ENCODE measurements at regions not wholly inside any gene's neighbourhood (a gene's known extent, or its start where the extent isn't known, plus 50 kb on each side); places are given as distances from the start of the nearest gene placed in this dataset.

DNA sequence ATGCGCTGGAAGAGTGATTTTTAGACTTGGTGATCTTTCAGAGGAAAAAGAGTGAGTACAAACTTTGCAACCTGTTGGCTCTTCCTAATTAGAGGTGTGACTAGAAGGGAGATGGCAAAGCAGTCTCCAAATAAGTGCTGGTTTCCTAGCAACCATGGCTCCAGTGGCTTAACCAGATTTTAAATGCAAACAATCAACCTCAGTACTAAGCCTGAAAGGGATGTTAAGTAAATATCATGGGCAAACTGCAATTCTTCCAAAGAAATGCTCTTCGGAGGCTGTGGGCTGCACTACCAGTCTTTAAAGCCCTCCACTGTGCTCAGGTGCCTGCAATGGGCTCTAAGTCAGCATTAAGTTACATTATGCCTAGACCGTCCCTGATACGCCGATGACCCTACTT lies 678.1 kb upstream of the CCDC54 start:
- no peak for DNase-seq (ENCODE audit: low read depth in 2 of 2)

DNA sequence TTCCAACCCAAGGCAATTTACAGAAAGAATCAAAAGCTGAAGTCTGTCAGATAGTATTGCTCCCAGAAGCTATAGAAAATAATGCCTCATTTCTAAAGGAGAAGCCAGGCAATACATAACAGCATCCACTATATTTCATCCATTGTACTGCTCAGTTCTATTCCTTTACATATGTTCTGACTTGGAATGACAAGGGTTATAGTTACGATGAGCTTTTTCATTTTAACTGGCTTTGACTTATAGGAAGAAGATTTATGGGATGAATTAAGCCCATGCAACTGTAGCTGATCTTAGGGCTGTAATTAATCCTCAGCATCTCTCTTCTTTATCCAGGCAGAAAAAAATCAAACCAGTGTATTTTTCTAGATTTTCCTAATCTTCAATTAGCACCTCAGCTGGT lies 676.3 kb upstream of the CCDC54 start:
- no peak for DNase-seq (ENCODE audit: low read depth in 2 of 2)

DNA sequence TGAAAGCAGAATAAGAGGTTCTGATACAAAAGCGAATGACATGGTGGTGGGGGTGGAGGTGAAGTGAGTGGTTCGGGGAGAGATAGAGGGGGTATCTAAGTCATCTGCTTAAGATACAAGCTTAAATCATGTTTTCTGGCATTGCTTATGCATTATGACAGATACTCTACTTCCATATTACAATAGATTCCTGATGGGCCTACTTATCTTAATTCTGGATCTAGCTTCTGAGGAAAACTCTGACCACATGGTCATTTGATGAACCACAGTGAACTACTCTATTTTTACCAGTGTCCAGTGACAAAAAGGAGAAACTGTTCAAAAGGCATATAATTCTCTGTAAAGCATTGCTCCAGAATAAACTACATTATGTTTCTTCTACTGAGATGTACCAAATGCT lies 673.7 kb upstream of the CCDC54 start:
- DNase-seq (ENCODE audit: low read depth in 2 of 2), result no peak

DNA sequence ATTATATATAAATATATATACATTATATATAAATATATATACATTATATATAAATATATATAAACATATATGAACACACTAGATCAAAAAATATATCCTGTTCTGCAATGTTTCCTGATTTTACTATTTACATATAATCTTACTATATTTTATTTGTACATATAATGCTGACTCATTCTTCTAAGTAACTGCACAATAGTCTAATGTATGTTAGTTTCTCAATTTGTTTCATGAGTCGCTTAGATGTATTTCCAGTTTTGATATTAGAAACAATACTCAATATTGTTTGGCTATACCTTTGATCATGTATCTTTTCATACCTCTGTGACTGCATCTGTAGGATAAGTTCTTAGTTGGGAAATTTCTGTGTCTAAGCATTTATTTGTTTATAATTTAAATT lies 669.9 kb upstream of the CCDC54 start:
- no peak for DNase-seq (ENCODE audit: low read depth in 2 of 2)

DNA sequence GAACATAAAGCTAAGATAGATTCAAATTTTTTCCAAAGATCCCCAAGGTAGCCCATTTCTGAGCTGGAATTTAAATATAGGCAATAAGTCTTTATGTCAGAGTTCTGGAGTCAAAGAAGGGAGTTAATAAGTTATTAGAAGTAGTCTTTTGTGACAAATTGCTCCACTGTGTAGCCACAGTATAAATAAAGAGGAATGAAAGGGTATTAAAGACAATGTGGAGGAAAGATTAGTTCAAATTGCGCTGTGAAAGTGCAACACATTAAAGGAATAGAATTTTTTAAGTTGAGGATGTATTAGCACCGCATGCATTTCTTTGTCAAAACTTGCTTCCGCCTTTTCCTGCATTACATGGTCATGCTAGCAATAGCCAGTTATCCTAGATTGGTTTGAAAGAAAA lies 666.6 kb upstream of the CCDC54 start:
- no peak for DNase-seq (ENCODE audit: low read depth in 2 of 2)

DNA sequence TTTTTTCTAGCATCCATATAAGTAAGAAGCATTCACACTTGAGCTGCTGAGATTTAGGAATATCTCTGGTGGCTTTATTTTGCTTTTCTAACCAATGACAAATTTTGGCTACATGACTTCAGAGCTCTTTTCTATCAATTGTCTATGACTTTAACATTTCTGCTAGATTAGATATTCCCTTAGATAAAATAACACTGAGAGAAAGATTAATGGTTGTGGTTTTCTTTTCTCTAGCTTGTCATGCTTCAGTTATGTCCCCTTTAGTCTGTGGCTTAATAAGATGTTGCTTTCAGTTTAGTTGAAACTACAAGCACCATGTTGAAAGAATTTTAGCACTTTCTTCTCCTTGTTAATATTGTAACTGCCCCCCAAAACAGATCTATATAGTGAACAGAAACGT lies 665.6 kb upstream of the CCDC54 start:
- peak; percentile 64 to 67 for DNase-seq (ENCODE audit: low read depth in 2 of 2)

DNA sequence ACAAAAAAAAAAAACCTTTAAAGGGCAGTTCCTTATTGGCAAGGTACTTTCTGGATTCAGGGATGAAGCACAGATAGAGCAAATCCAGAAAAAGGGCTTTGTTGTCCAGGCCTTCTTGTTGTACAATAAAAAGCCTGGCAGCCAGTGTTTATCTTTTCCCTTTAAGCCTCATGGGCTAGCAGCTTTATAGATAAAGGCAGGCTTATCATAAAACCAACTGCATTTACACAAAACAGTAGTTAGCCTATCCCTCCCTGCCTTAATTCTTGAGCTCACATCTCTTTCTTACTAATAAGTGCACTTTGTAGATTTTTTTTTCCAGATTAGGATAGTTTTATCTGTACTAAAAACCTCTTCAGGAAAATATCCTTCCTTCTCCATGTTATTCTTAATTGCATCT lies 662.8 kb upstream of the CCDC54 start:
- DNase-seq (ENCODE audit: low read depth in 2 of 2), result no peak

DNA sequence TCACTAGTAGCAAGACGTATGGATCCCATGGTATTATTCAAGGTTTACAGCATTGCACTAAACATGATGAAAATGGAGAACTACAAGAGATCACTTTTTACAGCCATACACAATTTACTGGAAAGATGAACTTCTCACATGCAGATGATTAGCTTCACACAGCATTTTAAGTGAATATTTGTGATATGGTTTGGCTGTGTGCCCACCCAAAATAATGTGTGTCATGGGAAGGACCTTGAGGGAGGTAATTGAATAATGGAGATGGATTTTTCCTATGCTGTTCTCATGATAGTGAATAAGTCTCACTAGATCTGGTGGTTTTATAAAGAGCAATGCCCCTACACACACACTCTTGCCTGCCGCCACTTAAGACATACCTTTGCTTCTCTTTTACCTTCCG lies 662.0 kb upstream of the CCDC54 start:
- DNase-seq (ENCODE audit: low read depth in 2 of 2), result peak; percentile 48 to 49

DNA sequence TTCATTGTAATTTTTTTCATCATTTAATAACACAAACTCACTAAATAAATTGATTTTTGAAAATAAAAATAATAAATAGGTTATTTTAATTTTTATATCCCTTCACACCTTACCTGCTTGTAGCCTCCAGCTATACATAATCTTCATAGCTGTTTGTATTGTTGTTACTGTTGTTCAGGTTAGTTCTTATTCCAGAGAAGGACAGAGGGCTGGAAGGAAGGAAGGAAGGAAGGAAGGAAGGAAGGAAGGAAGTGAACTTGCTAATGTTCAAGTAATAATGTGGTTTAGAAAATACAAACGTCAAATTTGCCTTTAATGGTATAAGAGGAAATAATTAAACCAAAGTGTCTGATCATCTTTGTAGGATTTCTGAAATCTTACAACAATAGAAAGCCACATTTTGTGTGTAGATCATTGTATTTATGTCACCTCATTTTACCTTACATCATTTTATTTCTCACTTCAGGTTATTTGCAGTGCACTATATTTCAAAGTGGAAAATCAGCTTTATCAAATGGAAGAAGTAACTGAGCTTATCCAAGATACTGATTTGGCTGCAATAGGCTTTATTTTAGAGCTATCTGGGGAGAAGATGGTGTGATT lies 660.0 kb upstream of the CCDC54 start:
- no peak for DNase-seq (ENCODE audit: low read depth in 2 of 2)

DNA sequence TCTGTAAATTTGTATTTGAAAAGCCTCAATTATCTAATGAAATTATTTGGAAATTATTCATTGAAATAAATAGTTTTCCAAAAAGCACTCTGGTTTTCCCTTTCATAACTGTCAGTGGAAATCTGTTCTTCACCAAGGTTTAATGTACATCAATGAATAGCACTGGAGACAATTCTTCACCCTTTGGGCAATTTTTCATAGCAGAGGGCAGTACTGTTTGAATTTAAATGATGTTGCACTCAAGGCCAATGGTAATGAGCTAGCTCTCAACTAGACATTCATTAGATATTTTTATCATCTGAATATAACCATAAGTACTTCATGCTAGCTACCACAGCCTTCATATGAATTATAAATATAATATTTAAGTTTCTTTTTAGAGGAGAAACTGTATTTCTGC lies 658.2 kb upstream of the CCDC54 start:
- no peak for DNase-seq (ENCODE audit: low read depth in 2 of 2)

DNA sequence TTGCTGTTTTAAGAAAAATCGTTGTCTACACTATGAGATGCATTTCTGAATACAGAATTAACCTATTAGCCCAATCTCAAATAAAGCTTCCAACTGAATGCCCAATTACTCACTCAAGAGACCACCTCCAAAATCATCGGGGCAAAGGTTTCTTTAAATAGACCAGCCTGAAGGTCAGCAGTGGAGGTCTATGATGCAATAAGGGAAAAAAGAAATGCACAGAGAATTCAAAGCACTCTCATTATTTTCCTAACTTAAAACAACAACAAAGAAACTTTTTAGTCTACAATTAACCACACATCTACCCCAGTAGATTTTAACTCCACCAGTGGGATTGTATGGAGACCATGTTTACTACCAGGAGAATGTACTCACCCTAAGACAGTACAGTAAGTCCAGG lies 657.7 kb upstream of the CCDC54 start:
- DNase-seq (ENCODE audit: low read depth in 2 of 2), result no peak

DNA sequence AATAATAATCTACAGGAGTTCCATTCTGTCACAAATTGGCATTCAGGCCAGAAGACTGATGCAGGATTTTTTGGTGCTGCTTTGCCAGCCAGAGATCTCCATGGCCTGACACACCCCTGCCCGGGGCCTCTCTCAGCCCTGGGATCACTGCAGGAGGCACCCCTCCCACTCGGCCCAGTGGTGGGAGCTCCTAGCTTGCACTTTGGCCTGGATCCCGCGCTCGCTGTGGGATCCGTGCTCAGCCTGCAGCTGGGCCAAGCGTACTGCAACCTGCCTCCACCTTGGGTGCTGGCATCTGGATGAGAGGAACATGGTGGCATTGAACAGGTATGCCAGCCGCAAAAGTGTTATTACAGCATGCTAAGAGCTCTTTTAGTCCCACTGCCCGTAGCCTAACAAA lies 656.7 kb upstream of the CCDC54 start:
- DNase-seq (ENCODE audit: low read depth in 2 of 2), result no peak

DNA sequence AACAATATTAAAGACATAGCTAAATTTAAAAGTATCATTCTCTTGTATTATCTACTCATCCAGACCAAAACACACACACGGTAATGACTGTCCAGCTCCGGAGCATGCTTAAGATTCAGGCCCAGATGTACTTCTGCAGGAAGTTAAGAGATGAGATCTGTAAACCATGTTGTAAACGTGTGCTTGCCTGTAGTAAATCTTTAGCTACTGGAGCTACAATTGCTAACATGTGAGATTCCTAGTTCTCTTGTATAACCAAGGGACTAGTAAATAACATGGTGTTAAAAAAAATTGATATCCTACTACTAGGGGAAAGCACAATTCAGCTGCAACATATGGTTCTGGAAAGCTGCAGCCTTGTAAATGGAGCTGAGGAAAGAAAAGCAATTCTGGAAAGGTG lies 651.7 kb upstream of the CCDC54 start:
- peak; percentile 34 to 39 for DNase-seq (ENCODE audit: low read depth in 2 of 2)

DNA sequence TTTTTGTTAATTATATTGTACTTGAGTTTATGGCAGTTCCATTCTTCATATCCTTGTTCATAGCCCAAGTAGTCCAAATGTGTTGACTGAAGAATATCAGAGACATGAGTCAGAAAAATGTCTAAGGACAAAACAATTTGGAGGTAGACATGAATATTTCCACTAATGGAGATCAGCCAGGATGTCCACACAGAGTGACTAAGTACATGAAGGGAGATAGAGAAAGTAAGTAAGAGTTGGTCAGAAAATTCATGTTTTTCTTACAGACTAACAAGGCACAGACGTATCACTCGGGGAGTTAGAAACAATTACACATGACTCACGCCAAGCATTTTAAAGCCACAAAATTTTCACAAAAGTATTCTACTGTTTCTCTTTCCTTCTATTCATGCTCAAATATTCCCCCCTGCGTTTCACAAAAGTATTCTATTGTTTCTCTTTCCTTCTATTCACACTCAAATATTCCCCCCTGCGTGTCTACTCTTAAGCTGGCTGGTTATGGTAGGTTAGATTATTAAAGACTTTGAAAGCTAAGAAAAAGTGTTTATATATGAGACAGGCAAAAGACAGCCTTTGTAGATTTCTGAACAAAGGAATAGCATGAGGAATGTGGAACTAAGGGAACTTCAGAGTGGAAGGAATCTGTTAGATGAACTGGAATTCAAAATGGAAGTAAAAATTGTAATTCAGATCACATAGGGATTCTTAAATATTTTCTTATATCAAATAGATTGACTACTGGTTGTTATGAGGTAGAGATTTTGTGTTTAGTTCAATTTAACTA lies 648.7 kb upstream of the CCDC54 start:
- DNase-seq (ENCODE audit: low read depth in 2 of 2), result peak; percentile 98 to 99

DNA sequence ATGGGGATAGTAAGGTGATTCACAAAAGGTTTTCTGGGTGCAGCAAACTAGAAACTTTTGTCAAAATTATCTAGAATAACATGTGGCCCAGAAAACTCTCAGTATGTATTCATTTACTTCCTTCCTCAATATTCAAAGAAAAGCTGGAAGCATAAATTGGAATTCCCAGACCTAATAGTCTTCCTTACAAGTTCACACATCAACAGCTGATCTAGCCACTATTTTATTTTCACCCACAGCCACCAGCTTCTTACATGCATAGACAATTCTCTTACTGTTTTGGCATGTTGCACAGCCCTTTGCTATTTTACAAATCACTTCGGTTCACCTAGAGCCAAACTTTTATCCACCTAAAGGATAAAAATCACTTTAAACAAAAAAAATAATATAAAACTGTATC lies 647.8 kb upstream of the CCDC54 start:
- DNase-seq (ENCODE audit: low read depth in 2 of 2), result no peak

DNA sequence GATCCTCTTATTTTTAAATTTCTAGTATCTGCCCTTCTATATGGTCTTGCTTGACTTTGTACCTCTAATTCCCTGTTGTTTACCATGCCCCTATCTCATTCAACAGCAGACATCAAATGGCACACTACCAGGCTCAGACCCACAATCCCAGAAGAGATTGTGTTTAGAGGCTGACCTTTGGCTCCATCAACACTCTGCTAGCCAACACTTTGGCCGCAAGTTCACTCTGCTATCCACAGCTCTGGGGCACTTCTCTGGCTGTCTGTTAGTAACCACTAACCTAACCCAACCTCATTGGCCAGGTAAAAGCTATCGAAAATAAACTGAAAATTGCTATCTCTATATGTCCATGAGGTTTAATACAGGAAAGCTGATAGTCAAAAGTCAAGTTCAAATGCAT lies 646.0 kb upstream of the CCDC54 start:
- no peak for DNase-seq (ENCODE audit: low read depth in 2 of 2)

DNA sequence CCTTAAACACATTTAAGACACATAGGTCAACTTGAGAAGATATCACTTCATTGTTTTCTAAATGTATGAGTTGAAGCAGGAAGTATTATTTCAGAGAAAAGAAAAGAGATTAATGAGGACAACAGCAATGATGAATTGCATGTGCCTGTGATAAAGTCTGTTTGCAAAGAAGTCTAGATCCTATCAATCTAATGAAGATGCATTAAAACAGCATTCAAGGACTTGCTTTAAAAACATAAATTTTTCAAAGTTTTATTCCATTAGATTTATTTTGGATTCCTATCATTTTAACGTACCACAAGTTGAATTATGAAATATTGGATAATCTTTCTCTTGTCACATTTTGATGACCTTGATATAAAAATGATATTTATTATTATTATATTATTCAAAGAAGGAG lies 642.5 kb upstream of the CCDC54 start:
- DNase-seq (ENCODE audit: low read depth in 2 of 2), result no peak

DNA sequence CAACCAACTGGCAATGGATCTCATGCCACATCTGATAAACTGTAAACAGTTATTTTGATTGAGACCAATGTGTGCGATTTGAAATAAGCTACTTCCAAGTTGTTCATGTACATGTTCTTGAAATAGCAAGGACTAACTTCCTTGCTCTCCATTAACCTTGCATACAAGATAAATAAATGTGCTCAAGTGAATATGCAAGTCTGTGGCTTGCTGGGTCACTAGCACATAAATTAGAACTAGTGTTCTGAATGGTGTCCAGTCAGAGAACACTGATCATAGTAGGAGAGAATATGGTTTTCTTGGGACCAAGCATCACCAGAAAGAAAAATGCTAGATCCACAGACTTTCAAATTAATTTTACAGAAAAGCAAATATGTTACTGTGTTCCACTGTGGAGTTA lies 640.0 kb upstream of the CCDC54 start:
- no peak for DNase-seq (ENCODE audit: low read depth in 2 of 2)

DNA sequence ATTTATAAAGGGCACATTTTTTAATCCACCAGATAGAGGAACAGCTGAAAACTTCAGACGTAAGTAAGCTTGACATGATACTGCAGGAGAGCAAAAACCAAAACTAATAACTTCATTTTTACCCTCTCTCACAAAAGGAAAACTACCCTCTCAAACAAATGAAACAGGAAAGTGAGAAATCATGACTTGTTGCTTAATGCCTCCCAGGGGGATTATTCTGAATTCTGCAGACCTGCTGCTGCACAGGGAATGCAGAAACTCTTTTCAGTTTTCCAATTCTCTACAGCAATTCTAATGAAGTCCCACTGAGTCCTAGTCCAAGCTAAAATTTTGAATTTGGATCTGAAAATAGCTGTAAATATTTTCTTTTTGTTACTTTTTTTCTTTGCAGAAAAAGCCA lies 637.1 kb upstream of the CCDC54 start:
- DNase-seq (ENCODE audit: low read depth in 2 of 2), result peak in 1 of 2 experiments; percentile 29

DNA sequence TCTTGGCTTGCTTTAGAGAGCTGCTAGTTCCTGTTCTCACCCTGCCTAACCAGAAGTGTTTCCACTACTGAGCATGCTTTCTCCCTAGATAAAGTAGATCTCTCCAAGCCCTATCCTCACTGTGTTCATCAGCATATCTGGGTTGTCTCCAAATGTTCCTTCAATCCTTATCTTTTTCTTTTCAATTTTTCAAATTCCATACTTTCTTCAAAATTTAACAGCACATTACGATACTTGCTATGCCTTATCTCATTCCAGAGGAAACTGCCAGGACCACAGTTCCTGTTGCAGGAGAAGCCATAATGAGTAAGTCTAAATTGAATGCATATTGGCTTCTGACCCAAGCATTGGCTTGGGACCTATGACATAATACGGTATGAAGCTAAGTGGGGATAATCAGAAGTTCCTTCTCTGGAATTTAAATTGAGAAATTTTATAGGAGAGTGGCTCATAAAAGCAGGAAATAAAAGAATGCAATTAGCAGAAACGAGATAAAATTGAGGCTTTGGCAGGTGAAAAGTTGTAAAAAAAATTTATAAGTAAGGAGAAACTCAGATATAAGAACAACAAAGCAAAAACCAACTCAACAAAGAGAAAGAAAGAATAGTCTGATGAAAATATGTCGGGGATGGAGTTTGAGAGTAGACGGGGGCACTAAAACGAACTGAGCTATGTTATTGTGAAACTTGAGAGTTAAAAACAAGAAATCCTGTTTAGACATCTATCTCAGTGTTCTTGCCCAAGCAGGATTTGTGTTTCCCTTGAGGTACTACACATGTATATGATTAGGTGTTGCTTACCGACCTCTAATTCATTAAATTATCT lies 631.7 kb upstream of the CCDC54 start:
- no peak for DNase-seq (ENCODE audit: low read depth in 2 of 2)

DNA sequence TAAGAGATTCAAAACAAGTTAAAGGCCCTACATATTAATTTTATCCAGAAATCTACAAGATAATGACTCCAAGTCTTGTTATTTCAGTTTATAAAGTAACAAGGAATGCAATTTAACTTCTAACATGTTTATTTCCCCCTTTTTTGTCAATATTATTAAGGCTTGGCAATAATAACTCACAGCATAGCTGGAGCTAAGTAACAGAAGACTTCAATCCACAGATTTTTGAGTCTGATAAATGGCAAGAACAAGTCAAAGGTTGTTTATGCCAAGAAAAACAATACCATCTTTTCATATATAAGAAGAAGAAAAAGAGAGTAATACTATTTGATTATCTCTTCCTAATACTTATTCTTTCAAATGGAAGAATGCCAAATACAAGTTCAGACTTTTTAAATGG lies 631.0 kb upstream of the CCDC54 start:
- no peak for DNase-seq (ENCODE audit: low read depth in 2 of 2)

DNA sequence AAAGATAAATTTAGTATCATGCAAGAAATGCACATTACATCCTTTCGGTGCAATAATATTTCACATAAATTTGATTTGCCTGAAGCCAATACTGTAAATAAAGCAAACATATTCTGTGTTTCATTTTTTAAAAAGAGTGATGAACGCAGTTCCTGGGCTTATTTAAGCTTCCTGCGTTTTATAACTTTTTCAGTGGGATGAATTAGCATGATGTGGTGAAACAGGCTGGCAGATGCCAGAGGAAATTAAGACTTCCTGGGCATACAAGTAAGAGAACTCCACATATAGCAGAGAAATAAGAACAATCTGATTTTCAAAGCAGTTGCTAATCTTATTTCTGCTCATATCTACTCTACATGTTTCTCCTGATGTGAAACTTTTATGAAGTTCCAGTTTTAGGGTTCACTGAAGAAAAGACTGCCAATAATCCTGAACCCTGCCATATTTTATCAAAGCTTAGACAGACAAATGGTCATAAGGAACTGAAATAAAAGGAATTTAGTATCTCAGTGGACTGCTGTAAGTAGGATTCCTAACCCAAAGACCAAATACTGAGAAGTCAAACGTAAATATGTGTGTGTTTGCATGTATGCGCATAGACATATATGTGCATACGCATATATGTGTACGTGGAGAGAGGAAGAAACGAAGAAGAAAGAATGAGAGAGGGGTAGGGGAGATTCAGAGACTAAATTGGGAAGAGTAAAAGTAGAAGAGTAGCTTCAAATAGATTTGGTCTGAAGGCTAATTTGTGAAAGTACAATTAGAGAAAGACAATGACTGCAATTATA lies 628.6 kb upstream of the CCDC54 start:
- DNase-seq (ENCODE audit: low read depth in 2 of 2), result no peak

All from fibroblast of skin of left quadriceps (primary cell).